T-cell (primary cell): ENCODE measurements at regions not wholly inside any gene's neighbourhood (a gene's known extent, or its start where the extent isn't known, plus 50 kb on each side); places are given as distances from the start of the nearest gene placed in this dataset.
"Not testable (repeated sequence)": the region's sequence is repeated elsewhere in the genome, so short reads cannot be mapped to it uniquely, and the experiment has no call there.

ENCODE experiments used
- ATAC-seq, 4 experiments: fragments of 200-7000 bp in 3 of 4; fragments of 150-1000 bp in 1 of 4; cut with Tn5 transposase; replicated peaks in 1 of 4; 1 replicate in 3 of 4; 2 replicates in 1 of 4; pipeline ENCODE4 v1.10.0; 2021; ENCODE audit warnings: moderate library complexity in 3 of 4, mild to moderate bottlenecking in 2 of 4, moderate number of reproducible peaks in 1 of 4
- CTCF ChIA-PET, 2 donors: fragments of 300-600 bp; sonication (Branson Sonifier 250); formaldehyde crosslinking; loops; one replicate each; lab custom pipeline; 2022; ENCODE audit warnings: antibody characterized with exemption in 2 of 2; lab: Charles Lee
- POLR2A ChIA-PET, 2 donors: fragments of 300-600 bp; sonication (Branson Sonifier 250); formaldehyde crosslinking; loops; one replicate each; lab custom pipeline; 2022; ENCODE audit warnings: antibody characterized with exemption in 2 of 2; lab: Charles Lee
- DNase-seq, 35 experiments: peaks; one replicate each; pipeline versions ENCODE4 v3.0.0 to v3.0.0-alpha.2; 2013 to 2023
- H3K27ac ChIP-seq: one replicate; pipeline ENCODE4 v1.5.1; 2013; ENCODE audit warnings: low read length
- H3K27me3 ChIP-seq, 2 experiments: replicated peaks in 1 of 2; 1 replicate in 1 of 2; 2 replicates in 1 of 2; pipeline versions ENCODE4 v1.6.1 to v1.7.0; 2013; ENCODE audit warnings: low read length in 1 of 2, mixed read lengths in 1 of 2; ENCODE audit not compliant: control insufficient read depth in 2 of 2, insufficient read depth in 2 of 2; ENCODE audit errors: extremely low read depth in 1 of 2
- H3K36me3 ChIP-seq, 2 donors: 1 replicate in 1 of 2; 2 replicates in 1 of 2; pipeline versions ENCODE4 v1.6.1 to v1.7.0; 2013; ENCODE audit warnings: low read length in 1 of 2; ENCODE audit not compliant: control insufficient read depth in 2 of 2, insufficient read depth in 1 of 2; ENCODE audit errors: extremely low read depth in 1 of 2
- H3K4me1 ChIP-seq, 2 experiments: 1 replicate in 1 of 2; 2 replicates in 1 of 2; pipeline versions ENCODE4 v1.6.1 to v1.7.0; 2013; ENCODE audit warnings: low read length in 2 of 2, mixed read lengths in 1 of 2; ENCODE audit not compliant: insufficient read depth in 2 of 2, control insufficient read depth in 1 of 2; ENCODE audit errors: extremely low read depth in 1 of 2
- H3K4me3 ChIP-seq, 2 donors: 1 replicate in 1 of 2; 2 replicates in 1 of 2; pipeline versions ENCODE4 v1.5.1 to v1.7.0; 2013; ENCODE audit warnings: mild to moderate bottlenecking in 2 of 2, low read length in 1 of 2, moderate library complexity in 1 of 2; ENCODE audit not compliant: control insufficient read depth in 1 of 2; ENCODE audit errors: extremely low read depth in 1 of 2
- H3K9me3 ChIP-seq: 2 replicates; pipeline ENCODE4 v1.7.0; 2013
- H3K27ac Mint-ChIP-seq, 2 donors: one replicate each; pipeline ENCODE4 v1.8.0; 2020 to 2021; ENCODE audit warnings: mild to moderate bottlenecking in 2 of 2, mixed read lengths in 2 of 2
- H3K27me3 Mint-ChIP-seq, 2 donors: one replicate each; pipeline ENCODE4 v1.8.0; 2021 to 2022; ENCODE audit warnings: mixed read lengths in 2 of 2
- H3K36me3 Mint-ChIP-seq: one replicate; pipeline ENCODE4 v1.8.0; 2021; ENCODE audit warnings: mixed read lengths
- H3K4me1 Mint-ChIP-seq, 3 donors: one replicate each; pipeline ENCODE4 v1.8.0; 2020 to 2022; ENCODE audit warnings: mixed read lengths in 3 of 3, mild to moderate bottlenecking in 1 of 3
- H3K4me3 Mint-ChIP-seq, 3 donors: one replicate each; pipeline ENCODE4 v1.8.0; 2020 to 2022; ENCODE audit warnings: mild to moderate bottlenecking in 3 of 3, mixed read lengths in 3 of 3, moderate library complexity in 3 of 3
- H3K9me3 Mint-ChIP-seq, 3 donors: one replicate each; pipeline ENCODE4 v1.8.0; 2020 to 2022; ENCODE audit warnings: mixed read lengths in 3 of 3
- WGBS: methylation state at CpG from one replicate; pipeline ENCODE4 v1.1.5; 2013; ENCODE audit warnings: missing lambda C conversion rate; ENCODE audit not compliant: insufficient coverage; 5-methylcytosine and 5-hydroxymethylcytosine counted together

- DNase-seq (no peak), ATAC-seq (no peak)
- 82% methylated on average over 3 of the region's 4 CpGs for WGBS
- Histone ChIP-seq H3K27ac (no peak overlapping the region), H3K4me1 (no peaks in the 10 kb centered on the region), H3K4me3 (no peak overlapping the region), H3K9me3 (no peaks in the 10 kb centered on the region), H3K27me3 (no peaks in the 10 kb centered on the region), H3K36me3 (no peaks in the 10 kb centered on the region)
- POLR2A ChIA-PET: no interaction called here
- H3K4me1 Mint-ChIP-seq: no peaks in the 10 kb centered on the region
- H3K9me3 Mint-ChIP-seq: peaks cover 19 to 21% (median 21%) of the 10 kb centered on the region in 3 donors
- H3K4me3 Mint-ChIP-seq: no peak overlapping the region
- no peak overlapping the region for H3K27ac Mint-ChIP-seq
- H3K27me3 Mint-ChIP-seq: no peaks in the 10 kb centered on the region
- H3K36me3 Mint-ChIP-seq: no peaks in the 10 kb centered on the region
- CTCF ChIA-PET: no interaction called here
Measured at GRCh38 chr2:122808286-122808969, 1053.0 kb downstream of the TSN start.

GRCh38 chr2:122812214-122812613 is 1056.8 kb downstream of the TSN start:
- H3K4me3 Mint-ChIP-seq, POLR2A ChIA-PET, H3K4me3 ChIP-seq, H3K36me3 ChIP-seq, H3K27ac Mint-ChIP-seq, H3K9me3 ChIP-seq, ATAC-seq, H3K27me3 Mint-ChIP-seq, H3K36me3 Mint-ChIP-seq, H3K27ac ChIP-seq, DNase-seq, H3K4me1 ChIP-seq, H3K27me3 ChIP-seq, H3K4me1 Mint-ChIP-seq, CTCF ChIA-PET: not testable (repeated sequence)
- H3K9me3 Mint-ChIP-seq: peaks cover 22 to 27% (median 23%) of the 10 kb centered on the region in 3 donors
- WGBS: 0% methylated on average over 1 of the region's 4 CpGs

DNA sequence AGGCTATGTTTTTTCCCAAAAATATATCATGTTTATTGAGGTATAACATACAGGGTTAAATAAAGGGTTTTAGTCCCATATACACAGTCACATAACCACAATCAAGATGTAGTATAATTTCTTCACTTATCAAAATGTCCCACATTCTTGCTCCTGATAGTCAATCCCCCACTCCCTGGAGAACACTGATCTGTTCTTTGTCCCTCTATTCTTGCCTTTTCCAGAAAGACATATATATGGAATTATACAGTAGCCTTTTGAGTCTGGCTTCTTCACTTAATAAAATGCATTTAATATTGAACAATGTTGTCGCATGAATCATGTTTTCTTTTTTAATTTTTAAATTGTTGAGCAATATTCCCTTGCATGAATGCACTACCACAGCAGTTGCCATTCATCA is 1059.7 kb downstream of the TSN start:
- Histone ChIP-seq H3K36me3 (no peaks in the 10 kb centered on the region), H3K27ac (no peak overlapping the region), H3K4me3 (no peak overlapping the region), H3K4me1 (no peaks in the 10 kb centered on the region), H3K27me3 (no peaks in the 10 kb centered on the region), H3K9me3 (no peaks in the 10 kb centered on the region)
- POLR2A ChIA-PET: no interaction called here
- Mint-ChIP-seq H3K27me3 (no peaks in the 10 kb centered on the region), H3K9me3 (peaks cover 17 to 26% (median 24%) of the 10 kb centered on the region in 3 donors), H3K36me3 (no peaks in the 10 kb centered on the region), H3K4me3 (no peak overlapping the region), H3K4me1 (no peaks in the 10 kb centered on the region), H3K27ac (no peak overlapping the region)
- WGBS: no CpG with 5 or more reads among the region's 1 CpG
- no peak for DNase-seq
- no peak for ATAC-seq
- CTCF ChIA-PET: no interaction called here

GRCh38 chr2:122816803-122817202 is 1061.4 kb downstream of the TSN start:
- DNase-seq (no peak), ATAC-seq (no peak)
- 34% methylated on average over 2 of the region's 3 CpGs for WGBS
- H3K9me3 ChIP-seq: no peaks in the 10 kb centered on the region
- Mint-ChIP-seq H3K4me1 (no peaks in the 10 kb centered on the region), H3K27me3 (no peaks in the 10 kb centered on the region), H3K4me3 (no peak overlapping the region), H3K9me3 (peaks cover 13 to 20% (median 14%) of the 10 kb centered on the region in 3 donors), H3K27ac (no peak overlapping the region), H3K36me3 (no peaks in the 10 kb centered on the region)
- no peak overlapping the region for H3K27ac ChIP-seq
- H3K4me1 ChIP-seq: no peaks in the 10 kb centered on the region
- POLR2A ChIA-PET: no interaction called here
- CTCF ChIA-PET: no interaction called here
- H3K4me3 ChIP-seq: no peak overlapping the region
- no peaks in the 10 kb centered on the region for H3K27me3 ChIP-seq
- no peaks in the 10 kb centered on the region for H3K36me3 ChIP-seq

DNA sequence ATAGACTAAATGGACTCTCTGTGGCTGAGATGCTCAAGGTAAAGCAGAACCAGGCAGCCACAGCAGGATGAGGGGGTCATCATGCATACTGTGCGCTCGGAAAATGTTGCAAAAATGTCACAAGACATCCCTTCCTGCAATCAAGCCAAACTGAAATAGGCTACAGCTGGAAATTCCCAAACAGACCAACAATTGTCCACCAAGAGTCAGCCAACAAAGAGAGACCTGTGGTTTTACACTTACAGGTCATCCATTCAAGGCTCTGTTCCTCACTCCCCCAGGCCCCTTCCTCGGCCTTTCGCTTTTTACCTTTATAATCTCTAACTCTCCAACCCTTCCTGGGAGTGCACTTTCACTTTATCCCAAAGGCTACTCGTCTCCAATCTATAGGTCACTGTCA is 1066.9 kb downstream of the TSN start:
- Mint-ChIP-seq H3K27ac (no peak overlapping the region), H3K27me3 (no peaks in the 10 kb centered on the region), H3K9me3 (peaks cover 3 to 19% (median 3%) of the 10 kb centered on the region in 3 donors), H3K4me1 (no peaks in the 10 kb centered on the region), H3K36me3 (no peaks in the 10 kb centered on the region), H3K4me3 (no peak overlapping the region)
- no peak for DNase-seq
- Histone ChIP-seq H3K27me3 (no peaks in the 10 kb centered on the region), H3K36me3 (no peaks in the 10 kb centered on the region), H3K4me1 (no peaks in the 10 kb centered on the region), H3K4me3 (no peak overlapping the region), H3K27ac (no peak overlapping the region), H3K9me3 (no peaks in the 10 kb centered on the region)
- 96% methylated on average over 4 of the region's 5 CpGs for WGBS
- POLR2A ChIA-PET: no interaction called here
- CTCF ChIA-PET: no interaction called here
- no peak for ATAC-seq

GRCh38 chr2:122830157-122830556 is 1074.7 kb downstream of the TSN start:
- Mint-ChIP-seq H3K36me3 (no peaks in the 10 kb centered on the region), H3K27me3 (no peaks in the 10 kb centered on the region), H3K27ac (no peak overlapping the region), H3K9me3 (peaks cover 6 to 15% (median 10%) of the 10 kb centered on the region in 3 donors), H3K4me3 (no peak overlapping the region), H3K4me1 (no peaks in the 10 kb centered on the region)
- Histone ChIP-seq H3K4me3 (no peak overlapping the region), H3K27ac (no peak overlapping the region), H3K9me3 (no peaks in the 10 kb centered on the region), H3K4me1 (no peaks in the 10 kb centered on the region), H3K36me3 (no peaks in the 10 kb centered on the region), H3K27me3 (no peaks in the 10 kb centered on the region)
- ATAC-seq (no peak), DNase-seq (no peak)
- WGBS: 100% methylated on average over 2 of the region's 4 CpGs
- CTCF ChIA-PET: no interaction called here
- POLR2A ChIA-PET: no interaction called here

DNA sequence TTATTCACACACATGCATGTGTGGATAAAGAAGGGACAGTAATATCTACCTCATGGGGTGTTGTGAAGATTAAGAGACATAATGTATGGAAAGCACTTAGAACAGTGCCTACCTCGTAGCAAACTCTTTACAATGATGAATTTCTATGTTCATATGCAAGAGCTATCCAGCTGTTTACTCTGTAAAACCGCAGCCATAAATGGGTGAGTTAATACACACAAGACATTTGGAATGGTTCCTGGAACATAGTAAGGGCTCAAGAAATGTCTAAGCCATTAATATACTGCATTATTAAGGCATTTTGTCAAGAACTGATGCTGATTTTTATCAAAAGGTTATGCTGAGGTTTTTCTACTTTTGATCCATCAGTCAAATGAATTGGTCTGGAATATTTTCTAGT is 1076.2 kb downstream of the TSN start:
- Histone ChIP-seq H3K27ac (no peak overlapping the region), H3K36me3 (no peaks in the 10 kb centered on the region), H3K27me3 (no peaks in the 10 kb centered on the region), H3K9me3 (no peaks in the 10 kb centered on the region), H3K4me3 (no peak overlapping the region), H3K4me1 (no peaks in the 10 kb centered on the region)
- H3K27ac Mint-ChIP-seq: no peak overlapping the region
- ATAC-seq: no peak
- H3K36me3 Mint-ChIP-seq: no peaks in the 10 kb centered on the region
- H3K4me1 Mint-ChIP-seq: no peaks in the 10 kb centered on the region
- H3K27me3 Mint-ChIP-seq: no peaks in the 10 kb centered on the region
- ChIA-PET CTCF (no interaction called here), POLR2A (no interaction called here)
- no peak overlapping the region for H3K4me3 Mint-ChIP-seq
- DNase-seq: no peak
- H3K9me3 Mint-ChIP-seq: peaks cover 8 to 15% (median 10%) of the 10 kb centered on the region in 3 donors
- no CpG with 5 or more reads among the region's 2 CpGs for WGBS
